ENCODE measurements at regions not wholly inside any gene's neighbourhood (a gene's known extent, or its start where the extent isn't known, plus 50 kb on each side); places are given as distances from the start of the nearest gene placed in this dataset.

- TF ChIP-seq ARNTL (CRISPR knock-in tag; IDR thresholded peaks at IDR 0.05; ENCODE audit: borderline replicate concordance, low read depth) (no peak), BACH2 (CRISPR knock-in tag; IDR thresholded peaks at IDR 0.05; ENCODE audit: borderline replicate concordance) (no peak)
These were observed 1634.7 kb upstream of the B3GALT2 start (continued) for GRCh38 chr1:194821091-194821490.

GRCh38 chr1:194818674-194819073 is 1632.3 kb upstream of the B3GALT2 start:
- ATAC-seq, result no peak
- TF ChIP-seq CSRNP3 (CRISPR knock-in tag; IDR thresholded peaks at IDR 0.05) (no peak), ZNF70 (CRISPR knock-in tag; IDR thresholded peaks at IDR 0.05) (no peak), PATZ1 (CRISPR knock-in tag; IDR thresholded peaks at IDR 0.05; ENCODE audit: borderline replicate concordance) (no peak), BACH2 (CRISPR knock-in tag; IDR thresholded peaks at IDR 0.05; ENCODE audit: borderline replicate concordance) (no peak), SNAI2 (CRISPR knock-in tag; IDR thresholded peaks at IDR 0.05) (no peak), CREB5 (CRISPR knock-in tag; IDR thresholded peaks at IDR 0.05; ENCODE audit: low read depth) (no peak), ESRRG (CRISPR knock-in tag; IDR thresholded peaks at IDR 0.05) (no peak), ZNF565 (CRISPR knock-in tag; conservative IDR thresholded peaks at IDR 0.05; ENCODE audit: low read depth) (no peak)

- TF ChIP-seq PATZ1 (CRISPR knock-in tag; IDR thresholded peaks at IDR 0.05; ENCODE audit: borderline replicate concordance) (no peak), ARNTL (CRISPR knock-in tag; IDR thresholded peaks at IDR 0.05; ENCODE audit: borderline replicate concordance, low read depth) (no peak), POU6F1 (CRISPR knock-in tag; IDR thresholded peaks at IDR 0.05; ENCODE audit: borderline replicate concordance, low read depth) (no peak), RARB (CRISPR knock-in tag; IDR thresholded peaks at IDR 0.05) (no peak), CREB5 (CRISPR knock-in tag; IDR thresholded peaks at IDR 0.05; ENCODE audit: low read depth) (no peak), TCF4 (CRISPR knock-in tag; IDR thresholded peaks at IDR 0.05; ENCODE audit: borderline replicate concordance) (no peak), ZFP3 (CRISPR knock-in tag; IDR thresholded peaks at IDR 0.05) (no peak), ZFP30 (CRISPR knock-in tag; IDR thresholded peaks at IDR 0.05) (no peak), ZC3H10 (CRISPR knock-in tag; IDR thresholded peaks at IDR 0.05) (no peak), GLIS3 (CRISPR knock-in tag; IDR thresholded peaks at IDR 0.05) (no peak), OSR1 (CRISPR knock-in tag; IDR thresholded peaks at IDR 0.05) (no peak), ZNF70 (CRISPR knock-in tag; IDR thresholded peaks at IDR 0.05) (no peak), TSHZ2 (CRISPR knock-in tag; IDR thresholded peaks at IDR 0.05) (no peak), CSRNP3 (CRISPR knock-in tag; IDR thresholded peaks at IDR 0.05) (no peak)
- no peak for ATAC-seq
These were observed 1630.4 kb upstream of the B3GALT2 start for GRCh38 chr1:194816859-194817258.
